ENCODE measurements at regions not wholly inside any gene's neighbourhood (a gene's known extent, or its start where the extent isn't known, plus 50 kb on each side); places are given as distances from the start of the nearest gene placed in this dataset.
"Not testable (repeated sequence)": the region's sequence is repeated elsewhere in the genome, so short reads cannot be mapped to it uniquely, and the experiment has no call there.

GRCh38 chr13:111411919-111412650, 91.6 kb downstream of the TEX29 start:
- DNase-seq (ENCODE audit: insufficient read length, low spot score) (no peak), FAIRE-seq (no peak)

GRCh38 chr13:111413407-111414187, 93.2 kb downstream of the TEX29 start:
- no peak for DNase-seq (ENCODE audit: insufficient read length, low spot score)
- no peak for FAIRE-seq

GRCh38 chr13:111414341-111414740, 93.9 kb downstream of the TEX29 start:
- DNase-seq (ENCODE audit: insufficient read length, low spot score) (no peak), FAIRE-seq (no peak)

GRCh38 chr13:111415246-111415645, 94.8 kb downstream of the TEX29 start:
- no peak for DNase-seq (ENCODE audit: insufficient read length, low spot score)
- no peak for FAIRE-seq

- DNase-seq (ENCODE audit: insufficient read length, low spot score) (no peak), FAIRE-seq (no peak)
Observed at GRCh38 chr13:111415765-111416164, 95.3 kb downstream of the TEX29 start.

- DNase-seq (ENCODE audit: insufficient read length, low spot score) = no peak
- no peak for FAIRE-seq
Observed at GRCh38 chr13:111418101-111418500, 97.7 kb downstream of the TEX29 start.

GRCh38 chr13:111420113-111420876, 99.9 kb downstream of the TEX29 start:
- no peak for DNase-seq (ENCODE audit: insufficient read length, low spot score)
- FAIRE-seq = no peak

GRCh38 chr13:111421216-111421615, 100.8 kb downstream of the TEX29 start:
- FAIRE-seq = no peak
- DNase-seq (ENCODE audit: insufficient read length, low spot score) = no peak

- DNase-seq (ENCODE audit: insufficient read length, low spot score) (no peak), FAIRE-seq (no peak)
Observed at GRCh38 chr13:111422348-111422747, 101.9 kb downstream of the TEX29 start.

GRCh38 chr13:111423168-111423785, 102.8 kb downstream of the TEX29 start:
- FAIRE-seq (no peak), DNase-seq (ENCODE audit: insufficient read length, low spot score) (no peak)

- no peak for DNase-seq (ENCODE audit: insufficient read length, low spot score)
- FAIRE-seq = no peak
Observed at GRCh38 chr13:111424134-111424533, 103.7 kb downstream of the TEX29 start.

- no peak for FAIRE-seq
- DNase-seq (ENCODE audit: insufficient read length, low spot score) = no peak
Observed at GRCh38 chr13:111425326-111425725, 104.9 kb downstream of the TEX29 start.

GRCh38 chr13:111429064-111429558, 108.7 kb downstream of the TEX29 start:
- peak; percentile 10 for DNase-seq (ENCODE audit: insufficient read length, low spot score)
- FAIRE-seq = no peak

- no peak for DNase-seq (ENCODE audit: insufficient read length, low spot score)
- no peak for FAIRE-seq
Observed at GRCh38 chr13:111431206-111431605, 110.8 kb downstream of the TEX29 start.

- FAIRE-seq = no peak
- no peak for DNase-seq (ENCODE audit: insufficient read length, low spot score)
Observed at GRCh38 chr13:111434578-111435159, 114.2 kb downstream of the TEX29 start.

GRCh38 chr13:111436446-111436845, 116.0 kb downstream of the TEX29 start:
- DNase-seq (ENCODE audit: insufficient read length, low spot score) (no peak), FAIRE-seq (no peak)

GRCh38 chr13:111437417-111437816, 117.0 kb downstream of the TEX29 start:
- DNase-seq (ENCODE audit: insufficient read length, low spot score) = no peak
- FAIRE-seq = no peak

GRCh38 chr13:111437856-111438547, 117.6 kb downstream of the TEX29 start:
- DNase-seq (ENCODE audit: insufficient read length, low spot score) (no peak), FAIRE-seq (no peak)

GRCh38 chr13:111440492-111440891, 120.0 kb downstream of the TEX29 start:
- not testable (repeated sequence) for FAIRE-seq; DNase-seq (ENCODE audit: insufficient read length, low spot score)

GRCh38 chr13:111443981-111444380, 123.5 kb downstream of the TEX29 start:
- DNase-seq (ENCODE audit: insufficient read length, low spot score) = no peak
- no peak for FAIRE-seq

Data from HTR-8/SVneo (cell line).